ENCODE measurements at regions not wholly inside any gene's neighbourhood (a gene's known extent, or its start where the extent isn't known, plus 50 kb on each side); places are given as distances from the start of the nearest gene placed in this dataset.

GRCh38 chr10:117616179-117616578, 73.6 kb downstream of the EMX2 start:
- Histone ChIP-seq H3K23ac (ENCODE audit: insufficient read length) (no peak overlapping the region), H2BK12ac (ENCODE audit: low read depth, low read length) (no peak overlapping the region)
- TF ChIP-seq CEBPB (IDR thresholded peaks at IDR 0.05; ENCODE audit: low read depth, low read length) = no peak
- TF ChIP-seq BACH1 (IDR thresholded peaks at IDR 0.05; ENCODE audit: low read length) = no peak
- no peak for TF ChIP-seq SUZ12 (IDR thresholded peaks at IDR 0.05; ENCODE audit: low read length)
- TF ChIP-seq MAX (IDR thresholded peaks at IDR 0.05) = no peak
- no peak for TF ChIP-seq TAF1 (IDR thresholded peaks at IDR 0.05; ENCODE audit: low read depth, low read length)
- no peak for TF ChIP-seq CTCF (IDR thresholded peaks at IDR 0.05; ENCODE audit: control extremely low read depth in 1 of 3, insufficient read depth in 1 of 3, low read depth in 1 of 3, low read length in 3 of 3)
- no peak for TF ChIP-seq RNF2 (IDR thresholded peaks at IDR 0.05; ENCODE audit: borderline replicate concordance, low read depth, low read length, missing control alignments, poor library complexity, severe bottlenecking)
- TF ChIP-seq TAF7 (optimal IDR thresholded peaks at IDR 0.05; ENCODE audit: borderline replicate concordance, low read depth, low read length) = no peak
- no peak for TF ChIP-seq GABPA (IDR thresholded peaks at IDR 0.05; ENCODE audit: borderline replicate concordance, insufficient read depth, low read length)
- no peak for TF ChIP-seq CBX5 (IDR thresholded peaks at IDR 0.05; ENCODE audit: low read depth, low read length)
- TF ChIP-seq TBP (IDR thresholded peaks at IDR 0.05; ENCODE audit: low read depth, low read length) = no peak
- no peak for TF ChIP-seq KDM4A (IDR thresholded peaks at IDR 0.05; ENCODE audit: low read depth, low read length, severe bottlenecking)
- TF ChIP-seq SP2 (IDR thresholded peaks at IDR 0.05; ENCODE audit: low read length) = no peak

More at GRCh38 chr10:117616179-117616578, 73.6 kb downstream of the EMX2 start:
- no peak overlapping the region for H4K8ac ChIP-seq (ENCODE audit: extremely low read depth, insufficient read depth, low read length)
- no peak overlapping the region for H3K4ac ChIP-seq (replicated peaks; ENCODE audit: insufficient read length, low read depth, low read length)
- no peak overlapping the region for H3K18ac ChIP-seq (ENCODE audit: extremely low read depth, low read length)
- H3K79me2 ChIP-seq (ENCODE audit: control insufficient read depth in 1 of 2, insufficient read depth in 2 of 2, low read length in 2 of 2) = no peaks in the 10 kb centered on the region
- DNase-seq (ENCODE audit: low read depth in 1 of 2, low spot score in 2 of 2) (no peak), FAIRE-seq (no peak)
- no peaks in the 10 kb centered on the region for H3K4me1 ChIP-seq (replicated peaks in 1 of 4; ENCODE audit: control insufficient read depth in 3 of 4, insufficient read depth in 4 of 4, low read length in 3 of 4)
- no peak overlapping the region for H4K91ac ChIP-seq (replicated peaks; ENCODE audit: insufficient read length, low read length)
- WGBS, 2 experiments (ENCODE audit: extremely low coverage in 1 of 2, insufficient coverage in 1 of 2, insufficient read length in 1 of 2, insufficient replicate concordance in 2 of 2, low coverage in 1 of 2, low lambda C conversion rate in 2 of 2, missing lambda C conversion rate in 1 of 2) = 77% methylated on average over 9 of the region's 9 CpGs; no CpG with 5 or more reads in 1 of the 2 experiments
- H3K14ac ChIP-seq (ENCODE audit: insufficient read length) = no peak overlapping the region
- no peaks in the 10 kb centered on the region; a peak in 1 of 7 replicates for H3K27me3 ChIP-seq (replicated peaks in 1 of 4; ENCODE audit: control insufficient read depth in 3 of 4, extremely low read depth in 1 of 4, insufficient read depth in 3 of 4, low read length in 3 of 4)
- H3K9ac ChIP-seq (replicated peaks in 1 of 4; ENCODE audit: extremely low read depth in 1 of 4, low read depth in 3 of 4, low read length in 3 of 4) = no peak overlapping the region
- H4K5ac ChIP-seq (ENCODE audit: insufficient read length, low read depth, low read length) = no peak overlapping the region
- no peak overlapping the region for H2AK5ac ChIP-seq (ENCODE audit: low read depth, low read length)
- no peaks in the 10 kb centered on the region for H3K79me1 ChIP-seq (ENCODE audit: low read depth, low read length)
- H3K9me3 ChIP-seq (ENCODE audit: insufficient read depth in 2 of 2, low read depth in 1 of 2, low read length in 1 of 2) = no peaks in the 10 kb centered on the region
- H2BK120ac ChIP-seq (replicated peaks; ENCODE audit: low read depth, low read length) = no peak overlapping the region
- no peaks in the 10 kb centered on the region for H3K36me3 ChIP-seq (ENCODE audit: control insufficient read depth in 2 of 4, insufficient read depth in 4 of 4, low read length in 3 of 4)
- H2BK5ac ChIP-seq (ENCODE audit: low read depth, low read length) = no peak overlapping the region
- H2BK15ac ChIP-seq (ENCODE audit: low read length) = no peak overlapping the region
- CTCF ChIA-PET (ENCODE audit: partially characterized antibody) = no interaction called here
- no peak overlapping the region for H2BK20ac ChIP-seq (ENCODE audit: low read length)
- no peak overlapping the region for H3K27ac ChIP-seq (ENCODE audit: low read depth, low read length)
- no peak overlapping the region for H3K4me2 ChIP-seq (ENCODE audit: insufficient read depth in 1 of 2, low read depth in 2 of 2, low read length in 2 of 2)
- H3K23me2 ChIP-seq (ENCODE audit: low read depth, low read length) = no peaks in the 10 kb centered on the region
- H3K4me3 ChIP-seq (ENCODE audit: extremely low read depth in 1 of 4, insufficient read depth in 2 of 4, low read depth in 3 of 4, low read length in 4 of 4) = no peak overlapping the region
- H3K56ac ChIP-seq (replicated peaks; ENCODE audit: insufficient read length, low read depth, low read length) = no peak overlapping the region
- no peak overlapping the region for H2AFZ ChIP-seq (ENCODE audit: low read length)
- POLR2A ChIA-PET (ENCODE audit: partially characterized antibody) = no interaction called here
- H4K20me1 ChIP-seq (replicated peaks in 1 of 2; ENCODE audit: control insufficient read depth in 1 of 2, insufficient read depth in 2 of 2, low read length in 2 of 2) = peaks cover 0 to under 1% of the 10 kb centered on the region in 2 experiments

Measured in H1 (cell line).